ENCODE measurements at regions not wholly inside any gene's neighbourhood (a gene's known extent, or its start where the extent isn't known, plus 50 kb on each side); places are given as distances from the start of the nearest gene placed in this dataset.
"Not testable (repeated sequence)": the region's sequence is repeated elsewhere in the genome, so short reads cannot be mapped to it uniquely, and the experiment has no call there.

- DNase-seq (ENCODE audit: low read depth) = no peak
Observed at GRCh38 chr22:22716136-22716665, 71.8 kb downstream of the GGTLC2 start.

- DNase-seq (ENCODE audit: low read depth) = no peak
Observed at GRCh38 chr22:22717664-22718063, 73.2 kb downstream of the GGTLC2 start.

GRCh38 chr22:22720201-22720723 is 75.8 kb downstream of the GGTLC2 start:
- DNase-seq (ENCODE audit: low read depth) = no peak

- DNase-seq (ENCODE audit: low read depth) = no peak
Observed at GRCh38 chr22:22720724-22721261, 76.4 kb downstream of the GGTLC2 start.

GRCh38 chr22:22721681-22722354 is 77.4 kb downstream of the GGTLC2 start:
- no peak for DNase-seq (ENCODE audit: low read depth)

- no peak for DNase-seq (ENCODE audit: low read depth)
Observed at GRCh38 chr22:22728382-22728781, 84.0 kb downstream of the GGTLC2 start.

GRCh38 chr22:22730655-22731373 is 86.4 kb downstream of the GGTLC2 start:
- no peak for DNase-seq (ENCODE audit: low read depth)

- no peak for DNase-seq (ENCODE audit: low read depth)
Observed at GRCh38 chr22:22731374-22731676, 86.9 kb downstream of the GGTLC2 start.

GRCh38 chr22:22733006-22733405 is 88.6 kb downstream of the GGTLC2 start:
- not testable (repeated sequence) for DNase-seq (ENCODE audit: low read depth)

- no peak for DNase-seq (ENCODE audit: low read depth)
Observed at GRCh38 chr22:22733881-22734373, 89.5 kb downstream of the GGTLC2 start.

GRCh38 chr22:22734395-22735272 is 90.2 kb downstream of the GGTLC2 start:
- not testable (repeated sequence) for DNase-seq (ENCODE audit: low read depth)

GRCh38 chr22:22735276-22735675 is 90.9 kb downstream of the GGTLC2 start:
- not testable (repeated sequence) for DNase-seq (ENCODE audit: low read depth)

GRCh38 chr22:22735695-22736611 is 91.5 kb downstream of the GGTLC2 start:
- no peak for DNase-seq (ENCODE audit: low read depth)

- no peak for DNase-seq (ENCODE audit: low read depth)
Observed at GRCh38 chr22:22737590-22737989, 93.2 kb downstream of the GGTLC2 start.

- DNase-seq (ENCODE audit: low read depth) = no peak
Observed at GRCh38 chr22:22738959-22739585, 94.7 kb downstream of the GGTLC2 start.

GRCh38 chr22:22740560-22741276 is 96.3 kb downstream of the GGTLC2 start:
- no peak for DNase-seq (ENCODE audit: low read depth)

- DNase-seq (ENCODE audit: low read depth) = no peak
Observed at GRCh38 chr22:22741843-22742242, 97.4 kb downstream of the GGTLC2 start.

- DNase-seq (ENCODE audit: low read depth) = no peak
Observed at GRCh38 chr22:22742641-22743040, 98.2 kb downstream of the GGTLC2 start.

- DNase-seq (ENCODE audit: low read depth) = no peak
Observed at GRCh38 chr22:22743128-22743760, 98.8 kb downstream of the GGTLC2 start.

All from T-helper 22 cell (primary cell).